GM23338 (cell line): ENCODE measurements at regions not wholly inside any gene's neighbourhood (a gene's known extent, or its start where the extent isn't known, plus 50 kb on each side); places are given as distances from the start of the nearest gene placed in this dataset.

Experiments
- ATAC-seq: fragments of 200-7000 bp; cut with Tn5 transposase; 3 replicates; pipeline ENCODE4 v1.9.1; 2020
- DNase-seq: peaks from one replicate; pipeline ENCODE4 v3.0.0-alpha.2; 2015; ENCODE audit warnings: low spot score
- H2AFZ ChIP-seq: fragments of 200-600 bp; sonication (generic); 2 replicates; pipeline ENCODE4 v1.8.0; 2016; ENCODE audit warnings: antibody characterized with exemption, mild to moderate bottlenecking, moderate library complexity
- H3F3A ChIP-seq: fragments of 200-600 bp; sonication (generic); replicated peaks from 2 replicates; pipeline ENCODE4 v1.8.0; 2017; ENCODE audit warnings: antibody characterized with exemption, mixed run types, low read depth
- H3K27ac ChIP-seq: fragments of 200-600 bp; sonication (generic); 2 replicates; pipeline ENCODE4 v1.6.1; 2016; ENCODE audit warnings: low read depth
- H3K27me3 ChIP-seq: fragments of 200-600 bp; sonication (generic); 2 replicates; pipeline ENCODE4 v1.8.0; 2016; ENCODE audit warnings: mild to moderate bottlenecking, mixed run types, moderate library complexity; ENCODE audit not compliant: insufficient read depth
- H3K36me3 ChIP-seq: fragments of 200-600 bp; sonication (generic); 2 replicates; pipeline ENCODE4 v1.8.0; 2016; ENCODE audit warnings: mild to moderate bottlenecking; ENCODE audit not compliant: insufficient read depth
- H3K4me1 ChIP-seq: fragments of 200-600 bp; sonication (generic); 2 replicates; pipeline ENCODE4 v1.8.0; 2016; ENCODE audit warnings: mild to moderate bottlenecking, moderate library complexity; ENCODE audit not compliant: insufficient read depth
- H3K4me2 ChIP-seq: fragments of 200-600 bp; sonication (generic); 2 replicates; pipeline ENCODE4 v1.7.1; 2017; ENCODE audit warnings: mixed run types
- H3K4me3 ChIP-seq: fragments of 200-600 bp; sonication (generic); 2 replicates; pipeline ENCODE4 v1.6.1; 2016; ENCODE audit warnings: mixed run types
- H3K79me2 ChIP-seq: fragments of 200-600 bp; sonication (generic); replicated peaks from 2 replicates; pipeline ENCODE4 v1.8.0; 2017; ENCODE audit warnings: mild to moderate bottlenecking; ENCODE audit not compliant: insufficient read depth
- H3K9me2 ChIP-seq: fragments of 200-600 bp; sonication (generic); 2 replicates; pipeline ENCODE4 v1.8.0; 2017; ENCODE audit not compliant: insufficient read depth
- H4K20me1 ChIP-seq: fragments of 200-600 bp; sonication (generic); replicated peaks from 2 replicates; pipeline ENCODE4 v1.8.0; 2017; ENCODE audit warnings: mild to moderate bottlenecking; ENCODE audit not compliant: insufficient read depth
- H3K27ac Mint-ChIP-seq: 2 replicates; pipeline ENCODE4 v1.8.0; 2020; ENCODE audit warnings: inconsistent platforms, mild to moderate bottlenecking, moderate library complexity, mixed read lengths
- H3K27me3 Mint-ChIP-seq: 3 replicates; pipeline ENCODE4 v1.8.0; 2022; ENCODE audit warnings: low read depth, mild to moderate bottlenecking, moderate library complexity, mixed read lengths, inconsistent platforms; ENCODE audit not compliant: insufficient read depth, poor library complexity
- H3K36me3 Mint-ChIP-seq: 3 replicates; pipeline ENCODE4 v1.8.0; 2021; ENCODE audit warnings: low read depth, mild to moderate bottlenecking, inconsistent platforms, moderate library complexity, mixed read lengths
- H3K4me1 Mint-ChIP-seq: 3 replicates; pipeline ENCODE4 v1.8.0; 2020; ENCODE audit warnings: mild to moderate bottlenecking, inconsistent platforms, mixed read lengths
- H3K4me3 Mint-ChIP-seq: 3 replicates; pipeline ENCODE4 v1.8.0; 2021; ENCODE audit warnings: moderate library complexity, mild to moderate bottlenecking, inconsistent platforms, mixed read lengths
- H3K9me3 Mint-ChIP-seq: 3 replicates; pipeline ENCODE4 v1.8.0; 2020; ENCODE audit warnings: moderate library complexity, mild to moderate bottlenecking, inconsistent platforms, mixed read lengths
- CREB1 ChIP-seq: fragments of 250-450 bp; sonication (Bioruptor Pico); IDR thresholded peaks from 2 replicates; pipeline ENCODE4 v1.5.0; 2020; ENCODE audit warnings: low read depth, mild to moderate bottlenecking, moderate library complexity
- CTCF ChIP-seq, 2 experiments: fragments of 200-600 bp in 1 of 2; sonication (generic) in 1 of 2; conservative IDR thresholded peaks; 2 replicates each; pipeline versions ENCODE4 v1.5.1 to v1.6.1; 2016 to 2017; ENCODE audit warnings: antibody characterized with exemption in 2 of 2, low read depth in 2 of 2, mild to moderate bottlenecking in 2 of 2, moderate library complexity in 1 of 2
- EZH2phosphoT487 ChIP-seq: fragments of 200-600 bp; sonication (generic); IDR thresholded peaks from one replicate; pipeline ENCODE4 v1.8.1; 2018; ENCODE audit warnings: antibody characterized with exemption; ENCODE audit not compliant: unreplicated experiment
- JUNB ChIP-seq: IDR thresholded peaks from one replicate; pipeline ENCODE4 v1.6.1; 2016; ENCODE audit warnings: antibody characterized with exemption; ENCODE audit not compliant: unreplicated experiment
- NANOG ChIP-seq: IDR thresholded peaks from 2 replicates; pipeline ENCODE4 v1.6.1; 2016; ENCODE audit warnings: antibody characterized with exemption, borderline replicate concordance
- POLR2AphosphoS5 ChIP-seq: IDR thresholded peaks from 2 replicates; pipeline ENCODE4 v1.6.1; 2016; ENCODE audit warnings: antibody characterized with exemption, low read depth
- REST ChIP-seq: IDR thresholded peaks from one replicate; pipeline ENCODE4 v1.6.1; 2018; ENCODE audit warnings: antibody characterized with exemption; ENCODE audit not compliant: unreplicated experiment
- STAT1 ChIP-seq: IDR thresholded peaks from one replicate; pipeline ENCODE4 v1.6.1; 2016; ENCODE audit warnings: antibody characterized with exemption; ENCODE audit not compliant: unreplicated experiment
- ZNF114 ChIP-seq: fragments of 250-450 bp; sonication (Bioruptor Pico); IDR thresholded peaks from 2 replicates; pipeline ENCODE4 v1.5.0; 2020; ENCODE audit warnings: mild to moderate bottlenecking, moderate library complexity
- ZNF331 ChIP-seq: fragments of 250-450 bp; sonication (Bioruptor Pico); IDR thresholded peaks from 2 replicates; pipeline ENCODE4 v1.5.0; 2020; ENCODE audit warnings: low read depth, mild to moderate bottlenecking, moderate library complexity

- no peak for TF ChIP-seq REST
- no peak for TF ChIP-seq NANOG
- no peak for TF ChIP-seq CTCF (conservative IDR thresholded peaks at IDR 0.05; ENCODE audit: low read depth in 2 of 2)
Observed at GRCh38 chr16:85512808-85513115, 100.4 kb upstream of the GSE1 start (continued).

- Histone ChIP-seq H3K27me3 (no peaks in the 10 kb centered on the region), H3K36me3 (no peaks in the 10 kb centered on the region), H2AFZ (no peak overlapping the region), H3K4me1 (no peaks in the 10 kb centered on the region; the same call in 1 of the 2 replicates), H3F3A (no peaks in the 10 kb centered on the region), H4K20me1 (no peaks in the 10 kb centered on the region), H3K79me2 (no peaks in the 10 kb centered on the region), H3K9me2 (no peaks in the 10 kb centered on the region), H3K27ac (no peak overlapping the region), H3K4me3 (no peak overlapping the region), H3K4me2 (no peak overlapping the region)
- Mint-ChIP-seq H3K4me1 (peaks cover 45% of the 10 kb centered on the region), H3K9me3 (no peaks in the 10 kb centered on the region), H3K27ac (0 out of 2 replicates have a peak overlapping the region, but pooled peaks have one; percentile 75), H3K4me3 (no peak overlapping the region), H3K27me3 (peaks cover 22% of the 10 kb centered on the region), H3K36me3 (no peaks in the 10 kb centered on the region; the same call in 2 of the 3 replicates)
- DNase-seq (no peak), ATAC-seq (no peak)
- TF ChIP-seq CTCF (conservative IDR thresholded peaks at IDR 0.05; ENCODE audit: low read depth in 2 of 2), result no peak
- no peak for TF ChIP-seq EZH2phosphoT487
- no peak for TF ChIP-seq STAT1
- no peak for TF ChIP-seq POLR2AphosphoS5
- no peak for TF ChIP-seq ZNF114
- TF ChIP-seq CREB1, result no peak
- no peak for TF ChIP-seq ZNF331 (CRISPR knock-in tag)
- no peak for TF ChIP-seq REST
- no peak for TF ChIP-seq JUNB
Observed at GRCh38 chr16:85513180-85513579, 99.9 kb upstream of the GSE1 start.
